ENCODE measurements at regions not wholly inside any gene's neighbourhood (a gene's known extent, or its start where the extent isn't known, plus 50 kb on each side); places are given as distances from the start of the nearest gene placed in this dataset.

- dilution Hi-C loops (cut with HindIII; ENCODE audit: low sequenced_read_pairs, unreplicated experiment) (no loop called here), intact Hi-C loops (cut with micrococcal nuclease) (no loop called here), in situ Hi-C loops (cut with MboI; ENCODE audit: low sequenced_read_pairs) (no loop called here)
- Histone ChIP-seq H3K36me3 (ENCODE audit: control insufficient read depth, insufficient read depth, low read length) (no peaks in the 10 kb centered on the region), H3K18ac (ENCODE audit: low read depth, low read length) (no peak overlapping the region), H3K9ac (ENCODE audit: low read depth, low read length) (no peak overlapping the region), H2BK15ac (ENCODE audit: low read depth, low read length) (no peak overlapping the region), H3K27me3 (ENCODE audit: control insufficient read depth, insufficient read depth, low read length) (no peaks in the 10 kb centered on the region), H3K23ac (ENCODE audit: low read depth, low read length) (no peak overlapping the region), H4K20me1 (ENCODE audit: insufficient read depth, low read length) (no peaks in the 10 kb centered on the region), H3K14ac (replicated peaks; ENCODE audit: low read depth, low read length) (no peak overlapping the region), H2AK9ac (replicated peaks; ENCODE audit: low read depth, low read length, poor library complexity) (no peak overlapping the region), H2BK120ac (ENCODE audit: low read depth, low read length) (no peak overlapping the region), H3K4ac (ENCODE audit: low read depth, low read length) (no peak overlapping the region), H2AK5ac (ENCODE audit: low read depth, low read length) (no peak overlapping the region), H3K56ac (ENCODE audit: extremely low read depth, insufficient read depth, low read length) (no peak overlapping the region), H3K9me1 (ENCODE audit: insufficient read depth, low read length) (no peaks in the 10 kb centered on the region), H4K8ac (ENCODE audit: low read depth in 2 of 2, low read length in 2 of 2) (no peak overlapping the region), H3K79me1 (ENCODE audit: low read depth in 1 of 2, low read length in 2 of 2) (no peaks in the 10 kb centered on the region), H4K91ac (ENCODE audit: insufficient read depth, low read depth, low read length) (no peak overlapping the region), H2BK20ac (ENCODE audit: low read depth, low read length) (no peak overlapping the region), H3K9me3 (ENCODE audit: control insufficient read depth, insufficient read depth, low read length) (peaks cover 8% of the 10 kb centered on the region), H2AFZ (replicated peaks; ENCODE audit: low read length, poor library complexity) (no peak overlapping the region), H3K27ac (ENCODE audit: insufficient read depth, low read length) (no peak overlapping the region), H3K4me2 (ENCODE audit: low read depth, low read length) (no peak overlapping the region), H2BK5ac (ENCODE audit: low read depth, low read length, poor library complexity, severe bottlenecking) (no peak overlapping the region), H4K5ac (ENCODE audit: low read depth, low read length) (no peak overlapping the region), H3K4me1 (ENCODE audit: control insufficient read depth, insufficient read depth, low read length) (no peaks in the 10 kb centered on the region), H3K4me3 (ENCODE audit: insufficient read depth, low read depth, low read length) (no peak overlapping the region)
- POLR2A ChIA-PET (ENCODE audit: unreplicated experiment) = no interaction called here
- DNase-seq (no peak), ATAC-seq (ENCODE audit: low read depth) (no peak)
- BruUV-seq (replicated peaks) = no TSS peak
- 37% methylated on average over 2 of the region's 7 CpGs; no CpG with 5 or more reads in 1 of the 2 experiments for WGBS, 2 experiments (ENCODE audit: extremely low coverage in 2 of 2, insufficient read length in 1 of 2)
- TF ChIP-seq RFX5 (IDR thresholded peaks at IDR 0.05; ENCODE audit: low read depth, low read length) = no peak
- TF ChIP-seq NFE2L2 (IDR thresholded peaks at IDR 0.05; ENCODE audit: low read depth, low read length) = no peak
- TF ChIP-seq CTCF (conservative IDR thresholded peaks at IDR 0.05; ENCODE audit: low read depth, low read length) = no peak
- no peak for TF ChIP-seq SMC3 (IDR thresholded peaks at IDR 0.05; ENCODE audit: low read depth, low read length)
- TF ChIP-seq POLR2A (IDR thresholded peaks at IDR 0.05; ENCODE audit: low read depth, low read length) = no peak
- TF ChIP-seq BHLHE40 (IDR thresholded peaks at IDR 0.05; ENCODE audit: low read depth, low read length) = no peak
- TF ChIP-seq MAZ (IDR thresholded peaks at IDR 0.05; ENCODE audit: borderline replicate concordance, low read depth, low read length) = no peak
- no peak for TF ChIP-seq ELK1 (IDR thresholded peaks at IDR 0.05; ENCODE audit: borderline replicate concordance, low read depth, low read length)
- TF ChIP-seq FOS (IDR thresholded peaks at IDR 0.05; ENCODE audit: low read depth, low read length) = no peak
- TF ChIP-seq RCOR1 (IDR thresholded peaks at IDR 0.05; ENCODE audit: insufficient replicate concordance, low read length) = no peak
- no peak for TF ChIP-seq USF2 (IDR thresholded peaks at IDR 0.05; ENCODE audit: low read depth, low read length)
- TF ChIP-seq CEBPB (IDR thresholded peaks at IDR 0.05; ENCODE audit: low read depth, low read length) = no peak
- TF ChIP-seq CHD1 (IDR thresholded peaks at IDR 0.05; ENCODE audit: low read depth, low read length) = no peak
- no peak for TF ChIP-seq MAFK (IDR thresholded peaks at IDR 0.05; ENCODE audit: low read depth, low read length)
- TF ChIP-seq RAD21 (IDR thresholded peaks at IDR 0.05; ENCODE audit: low read length) = no peak
- TF ChIP-seq MXI1 (IDR thresholded peaks at IDR 0.05; ENCODE audit: borderline replicate concordance, low read depth, low read length) = no peak
- CTCF ChIA-PET = no interaction called here
These were observed 302.0 kb downstream of the ZBBX start for GRCh38 chr3:167078070-167078622.

Measured in IMR-90 (cell line).